ENCODE measurements at regions not wholly inside any gene's neighbourhood (a gene's known extent, or its start where the extent isn't known, plus 50 kb on each side); places are given as distances from the start of the nearest gene placed in this dataset.

DNA sequence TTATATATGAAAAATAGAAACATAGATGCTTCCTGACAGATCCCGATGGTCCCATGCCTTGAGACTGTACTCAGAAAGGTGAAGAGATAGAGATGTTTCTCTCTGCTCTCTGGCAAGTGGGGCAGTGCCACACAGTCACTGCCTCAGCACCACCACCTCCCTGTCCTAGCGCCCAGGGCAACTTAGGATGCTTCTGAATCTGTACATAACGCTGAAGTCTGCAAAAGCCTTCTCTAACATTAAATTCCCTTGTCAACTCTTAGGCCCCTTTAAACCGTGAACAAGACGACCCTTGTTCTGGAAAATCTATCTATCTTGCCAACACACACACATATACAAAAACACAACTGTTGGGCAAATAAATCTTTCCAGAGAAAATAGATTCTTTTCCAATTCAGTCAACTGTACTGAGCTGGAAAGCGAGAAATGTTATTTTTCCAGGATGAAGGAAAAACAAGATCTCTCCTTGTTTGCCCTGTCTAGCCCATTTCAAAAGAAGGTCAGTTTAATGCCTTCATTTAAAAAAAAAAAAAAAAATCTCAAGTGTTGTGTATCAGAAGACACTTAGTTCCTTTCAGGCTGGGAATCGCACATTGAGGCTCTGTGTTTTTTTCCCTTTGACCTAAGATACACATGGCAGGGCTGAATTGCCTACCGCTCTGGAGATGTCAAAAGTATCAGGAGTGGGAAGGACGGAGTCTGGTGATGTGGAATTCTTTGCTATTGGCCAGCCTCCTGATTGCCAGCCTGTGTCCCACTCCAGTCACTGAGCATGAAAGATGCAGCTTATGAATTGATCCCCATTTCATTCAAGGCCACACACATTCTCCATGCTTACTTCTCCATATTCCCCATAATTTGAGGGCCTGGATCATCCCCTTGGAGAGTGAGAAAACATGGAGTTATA lies 241.4 kb downstream of the LACC1 start:
- Histone ChIP-seq H3K27me3 (ENCODE audit: insufficient read depth) (no peaks in the 10 kb centered on the region), H3K4me2 (no peak overlapping the region), H3K4me3 (no peak overlapping the region), H4K20me1 (replicated peaks; ENCODE audit: insufficient read depth) (no peaks in the 10 kb centered on the region), H3K4me1 (ENCODE audit: insufficient read depth) (peaks cover 15% of the 10 kb centered on the region), H3K27ac (ENCODE audit: low read depth) (no peak overlapping the region), H3K9me2 (ENCODE audit: insufficient read depth) (0 out of 2 replicates have a peak, but pooled peaks cover 8% of the 10 kb centered on the region), H3K36me3 (ENCODE audit: insufficient read depth) (peaks cover 5% of the 10 kb centered on the region), H3F3A (replicated peaks; ENCODE audit: low read depth) (no peaks in the 10 kb centered on the region), H2AFZ (peak overlapping the region; percentile 15; the same call in 1 of the 2 replicates), H3K79me2 (replicated peaks; ENCODE audit: insufficient read depth) (no peaks in the 10 kb centered on the region)
- no peak for TF ChIP-seq JUNB (IDR thresholded peaks at IDR 0.05; ENCODE audit: unreplicated experiment)
- no peak for TF ChIP-seq EZH2phosphoT487 (IDR thresholded peaks at IDR 0.05; ENCODE audit: unreplicated experiment)
- no peak for TF ChIP-seq POLR2AphosphoS5 (IDR thresholded peaks at IDR 0.05; ENCODE audit: low read depth)
- TF ChIP-seq STAT1 (IDR thresholded peaks at IDR 0.05; ENCODE audit: unreplicated experiment): no peak
- TF ChIP-seq, protein P1, sequence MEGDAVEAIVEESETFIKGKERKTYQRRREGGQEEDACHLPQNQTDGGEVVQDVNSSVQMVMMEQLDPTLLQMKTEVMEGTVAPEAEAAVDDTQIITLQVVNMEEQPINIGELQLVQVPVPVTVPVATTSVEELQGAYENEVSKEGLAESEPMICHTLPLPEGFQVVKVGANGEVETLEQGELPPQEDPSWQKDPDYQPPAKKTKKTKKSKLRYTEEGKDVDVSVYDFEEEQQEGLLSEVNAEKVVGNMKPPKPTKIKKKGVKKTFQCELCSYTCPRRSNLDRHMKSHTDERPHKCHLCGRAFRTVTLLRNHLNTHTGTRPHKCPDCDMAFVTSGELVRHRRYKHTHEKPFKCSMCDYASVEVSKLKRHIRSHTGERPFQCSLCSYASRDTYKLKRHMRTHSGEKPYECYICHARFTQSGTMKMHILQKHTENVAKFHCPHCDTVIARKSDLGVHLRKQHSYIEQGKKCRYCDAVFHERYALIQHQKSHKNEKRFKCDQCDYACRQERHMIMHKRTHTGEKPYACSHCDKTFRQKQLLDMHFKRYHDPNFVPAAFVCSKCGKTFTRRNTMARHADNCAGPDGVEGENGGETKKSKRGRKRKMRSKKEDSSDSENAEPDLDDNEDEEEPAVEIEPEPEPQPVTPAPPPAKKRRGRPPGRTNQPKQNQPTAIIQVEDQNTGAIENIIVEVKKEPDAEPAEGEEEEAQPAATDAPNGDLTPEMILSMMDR (conservative IDR thresholded peaks at IDR 0.05; ENCODE audit: low read depth in 2 of 2): no peak
- TF ChIP-seq CREB1 (CRISPR knock-in tag; IDR thresholded peaks at IDR 0.05; ENCODE audit: low read depth): no peak
- TF ChIP-seq, protein P2, sequence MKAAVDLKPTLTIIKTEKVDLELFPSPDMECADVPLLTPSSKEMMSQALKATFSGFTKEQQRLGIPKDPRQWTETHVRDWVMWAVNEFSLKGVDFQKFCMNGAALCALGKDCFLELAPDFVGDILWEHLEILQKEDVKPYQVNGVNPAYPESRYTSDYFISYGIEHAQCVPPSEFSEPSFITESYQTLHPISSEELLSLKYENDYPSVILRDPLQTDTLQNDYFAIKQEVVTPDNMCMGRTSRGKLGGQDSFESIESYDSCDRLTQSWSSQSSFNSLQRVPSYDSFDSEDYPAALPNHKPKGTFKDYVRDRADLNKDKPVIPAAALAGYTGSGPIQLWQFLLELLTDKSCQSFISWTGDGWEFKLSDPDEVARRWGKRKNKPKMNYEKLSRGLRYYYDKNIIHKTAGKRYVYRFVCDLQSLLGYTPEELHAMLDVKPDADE (IDR thresholded peaks at IDR 0.05): no peak
- no peak for TF ChIP-seq ZNF114 (CRISPR knock-in tag; IDR thresholded peaks at IDR 0.05)
- TF ChIP-seq NANOG (IDR thresholded peaks at IDR 0.05; ENCODE audit: borderline replicate concordance): no peak
- TF ChIP-seq, protein P3, sequence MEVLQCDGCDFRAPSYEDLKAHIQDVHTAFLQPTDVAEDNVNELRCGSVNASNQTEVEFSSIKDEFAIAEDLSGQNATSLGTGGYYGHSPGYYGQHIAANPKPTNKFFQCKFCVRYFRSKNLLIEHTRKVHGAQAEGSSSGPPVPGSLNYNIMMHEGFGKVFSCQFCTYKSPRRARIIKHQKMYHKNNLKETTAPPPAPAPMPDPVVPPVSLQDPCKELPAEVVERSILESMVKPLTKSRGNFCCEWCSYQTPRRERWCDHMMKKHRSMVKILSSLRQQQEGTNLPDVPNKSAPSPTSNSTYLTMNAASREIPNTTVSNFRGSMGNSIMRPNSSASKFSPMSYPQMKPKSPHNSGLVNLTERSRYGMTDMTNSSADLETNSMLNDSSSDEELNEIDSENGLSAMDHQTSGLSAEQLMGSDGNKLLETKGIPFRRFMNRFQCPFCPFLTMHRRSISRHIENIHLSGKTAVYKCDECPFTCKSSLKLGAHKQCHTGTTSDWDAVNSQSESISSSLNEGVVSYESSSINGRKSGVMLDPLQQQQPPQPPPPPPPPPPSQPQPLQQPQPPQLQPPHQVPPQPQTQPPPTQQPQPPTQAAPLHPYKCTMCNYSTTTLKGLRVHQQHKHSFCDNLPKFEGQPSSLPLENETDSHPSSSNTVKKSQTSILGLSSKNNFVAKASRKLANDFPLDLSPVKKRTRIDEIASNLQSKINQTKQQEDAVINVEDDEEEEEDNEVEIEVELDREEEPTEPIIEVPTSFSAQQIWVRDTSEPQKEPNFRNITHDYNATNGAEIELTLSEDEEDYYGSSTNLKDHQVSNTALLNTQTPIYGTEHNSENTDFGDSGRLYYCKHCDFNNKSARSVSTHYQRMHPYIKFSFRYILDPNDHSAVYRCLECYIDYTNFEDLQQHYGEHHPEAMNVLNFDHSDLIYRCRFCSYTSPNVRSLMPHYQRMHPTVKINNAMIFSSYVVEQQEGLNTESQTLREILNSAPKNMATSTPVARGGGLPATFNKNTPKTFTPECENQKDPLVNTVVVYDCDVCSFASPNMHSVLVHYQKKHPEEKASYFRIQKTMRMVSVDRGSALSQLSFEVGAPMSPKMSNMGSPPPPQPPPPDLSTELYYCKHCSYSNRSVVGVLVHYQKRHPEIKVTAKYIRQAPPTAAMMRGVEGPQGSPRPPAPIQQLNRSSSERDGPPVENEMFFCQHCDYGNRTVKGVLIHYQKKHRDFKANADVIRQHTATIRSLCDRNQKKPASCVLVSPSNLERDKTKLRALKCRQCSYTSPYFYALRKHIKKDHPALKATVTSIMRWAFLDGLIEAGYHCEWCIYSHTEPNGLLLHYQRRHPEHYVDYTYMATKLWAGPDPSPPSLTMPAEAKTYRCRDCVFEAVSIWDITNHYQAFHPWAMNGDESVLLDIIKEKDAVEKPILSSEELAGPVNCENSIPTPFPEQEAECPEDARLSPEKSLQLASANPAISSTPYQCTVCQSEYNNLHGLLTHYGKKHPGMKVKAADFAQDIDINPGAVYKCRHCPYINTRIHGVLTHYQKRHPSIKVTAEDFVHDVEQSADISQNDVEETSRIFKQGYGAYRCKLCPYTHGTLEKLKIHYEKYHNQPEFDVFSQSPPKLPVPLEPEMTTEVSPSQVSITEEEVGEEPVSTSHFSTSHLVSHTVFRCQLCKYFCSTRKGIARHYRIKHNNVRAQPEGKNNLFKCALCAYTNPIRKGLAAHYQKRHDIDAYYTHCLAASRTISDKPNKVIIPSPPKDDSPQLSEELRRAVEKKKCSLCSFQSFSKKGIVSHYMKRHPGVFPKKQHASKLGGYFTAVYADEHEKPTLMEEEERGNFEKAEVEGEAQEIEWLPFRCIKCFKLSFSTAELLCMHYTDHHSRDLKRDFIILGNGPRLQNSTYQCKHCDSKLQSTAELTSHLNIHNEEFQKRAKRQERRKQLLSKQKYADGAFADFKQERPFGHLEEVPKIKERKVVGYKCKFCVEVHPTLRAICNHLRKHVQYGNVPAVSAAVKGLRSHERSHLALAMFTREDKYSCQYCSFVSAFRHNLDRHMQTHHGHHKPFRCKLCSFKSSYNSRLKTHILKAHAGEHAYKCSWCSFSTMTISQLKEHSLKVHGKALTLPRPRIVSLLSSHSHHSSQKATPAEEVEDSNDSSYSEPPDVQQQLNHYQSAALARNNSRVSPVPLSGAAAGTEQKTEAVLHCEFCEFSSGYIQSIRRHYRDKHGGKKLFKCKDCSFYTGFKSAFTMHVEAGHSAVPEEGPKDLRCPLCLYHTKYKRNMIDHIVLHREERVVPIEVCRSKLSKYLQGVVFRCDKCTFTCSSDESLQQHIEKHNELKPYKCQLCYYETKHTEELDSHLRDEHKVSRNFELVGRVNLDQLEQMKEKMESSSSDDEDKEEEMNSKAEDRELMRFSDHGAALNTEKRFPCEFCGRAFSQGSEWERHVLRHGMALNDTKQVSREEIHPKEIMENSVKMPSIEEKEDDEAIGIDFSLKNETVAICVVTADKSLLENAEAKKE (CRISPR knock-in tag; IDR thresholded peaks at IDR 0.05): no peak
- peaks cover 4% of the 10 kb centered on the region; the same call in 2 of the 3 replicates for H3K36me3 Mint-ChIP-seq (ENCODE audit: low read depth)
- no peak overlapping the region for H3K4me3 Mint-ChIP-seq
- ATAC-seq (no peak), DNase-seq (ENCODE audit: low spot score) (no peak)
- peaks cover 26% of the 10 kb centered on the region for H3K4me1 Mint-ChIP-seq
- peaks cover 12% of the 10 kb centered on the region; the same call in 1 of the 3 replicates for H3K9me3 Mint-ChIP-seq
- H3K27ac Mint-ChIP-seq: no peak overlapping the region
- H3K27me3 Mint-ChIP-seq (ENCODE audit: insufficient read depth, low read depth, poor library complexity): peaks cover 2% of the 10 kb centered on the region
